Midbrain (tissue), 1 donor: ENCODE measurements at regions not wholly inside any gene's neighbourhood (a gene's known extent, or its start where the extent isn't known, plus 50 kb on each side); places are given as distances from the start of the nearest gene placed in this dataset.
"Not testable (repeated sequence)": the region's sequence is repeated elsewhere in the genome, so short reads cannot be mapped to it uniquely, and the experiment has no call there.

Experiments
- DNase-seq: peaks from one replicate; lab custom pipeline; 2025; lab: John Stamatoyannopoulos, UW

DNA sequence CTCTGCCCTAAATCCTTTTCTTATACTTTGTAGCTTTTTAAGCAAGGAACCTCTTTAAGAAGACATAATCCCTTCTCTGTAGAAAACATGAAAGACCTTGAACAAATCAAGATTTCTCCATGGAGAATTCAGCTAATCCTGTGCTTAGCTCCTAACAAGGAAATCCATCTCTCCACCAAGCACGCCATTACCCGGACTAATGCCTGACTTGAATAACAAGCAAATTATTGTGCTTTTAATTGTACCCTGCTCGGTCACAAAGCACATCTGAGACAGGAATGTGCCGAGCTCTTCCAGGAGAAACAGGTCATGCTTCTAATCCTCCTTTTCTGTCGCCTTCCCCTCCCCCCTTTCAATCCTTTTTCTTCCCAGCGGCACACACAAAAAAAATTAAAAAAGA is 141.3 kb downstream of the PSAT1 start:
- peak; percentile 22 for DNase-seq

DNA sequence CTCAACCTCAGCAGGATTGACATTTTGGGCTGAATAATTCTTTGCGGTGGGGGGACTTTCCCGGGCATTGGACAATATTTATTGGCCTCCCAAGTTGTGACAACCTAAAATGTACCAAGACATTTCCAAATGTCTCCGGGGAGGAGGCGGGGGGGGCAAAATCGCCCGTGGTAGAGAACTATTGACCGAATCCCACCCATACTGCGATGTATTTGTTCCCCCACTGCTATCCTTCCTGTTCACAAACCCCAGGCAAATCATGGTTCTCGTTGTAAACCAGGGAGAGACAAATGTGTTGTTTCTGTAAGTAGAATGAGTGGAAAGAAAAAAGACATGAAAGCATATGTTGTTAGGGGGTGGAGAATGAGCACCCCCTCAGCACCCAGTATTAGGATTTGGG is 141.9 kb downstream of the PSAT1 start:
- no peak for DNase-seq

DNA sequence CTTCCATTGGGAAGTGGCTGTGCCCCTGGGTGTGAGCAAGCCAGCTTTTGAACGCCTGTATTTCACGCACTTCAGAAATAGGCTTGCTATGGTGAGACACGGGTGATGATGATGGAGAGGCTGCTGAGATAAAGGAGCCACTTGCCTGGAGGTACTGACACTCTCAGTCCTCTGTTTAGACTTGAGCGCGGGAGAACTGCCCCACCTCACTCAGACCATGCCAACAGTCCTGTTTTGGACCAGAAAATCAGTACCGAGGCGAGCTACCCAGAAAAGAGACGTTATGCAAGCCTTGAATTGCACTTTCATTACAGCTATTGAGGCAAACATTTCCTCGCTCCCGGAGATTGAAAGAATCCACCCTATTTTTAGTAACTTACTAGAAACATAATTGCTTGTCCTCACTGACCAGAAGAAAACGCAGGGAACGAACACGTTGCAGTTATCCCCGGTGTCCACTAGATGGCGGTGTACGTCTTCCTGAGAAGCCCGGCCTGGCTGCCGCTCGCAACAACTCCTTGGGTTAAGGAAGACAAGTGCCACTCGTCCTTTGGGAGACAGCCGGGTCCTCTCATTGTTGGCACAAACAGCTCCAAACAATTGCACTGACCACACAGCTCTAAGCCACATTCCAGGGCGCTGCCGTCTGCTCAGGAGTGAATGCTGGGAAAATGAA is 142.4 kb downstream of the PSAT1 start:
- DNase-seq = peak; percentile 93

DNA sequence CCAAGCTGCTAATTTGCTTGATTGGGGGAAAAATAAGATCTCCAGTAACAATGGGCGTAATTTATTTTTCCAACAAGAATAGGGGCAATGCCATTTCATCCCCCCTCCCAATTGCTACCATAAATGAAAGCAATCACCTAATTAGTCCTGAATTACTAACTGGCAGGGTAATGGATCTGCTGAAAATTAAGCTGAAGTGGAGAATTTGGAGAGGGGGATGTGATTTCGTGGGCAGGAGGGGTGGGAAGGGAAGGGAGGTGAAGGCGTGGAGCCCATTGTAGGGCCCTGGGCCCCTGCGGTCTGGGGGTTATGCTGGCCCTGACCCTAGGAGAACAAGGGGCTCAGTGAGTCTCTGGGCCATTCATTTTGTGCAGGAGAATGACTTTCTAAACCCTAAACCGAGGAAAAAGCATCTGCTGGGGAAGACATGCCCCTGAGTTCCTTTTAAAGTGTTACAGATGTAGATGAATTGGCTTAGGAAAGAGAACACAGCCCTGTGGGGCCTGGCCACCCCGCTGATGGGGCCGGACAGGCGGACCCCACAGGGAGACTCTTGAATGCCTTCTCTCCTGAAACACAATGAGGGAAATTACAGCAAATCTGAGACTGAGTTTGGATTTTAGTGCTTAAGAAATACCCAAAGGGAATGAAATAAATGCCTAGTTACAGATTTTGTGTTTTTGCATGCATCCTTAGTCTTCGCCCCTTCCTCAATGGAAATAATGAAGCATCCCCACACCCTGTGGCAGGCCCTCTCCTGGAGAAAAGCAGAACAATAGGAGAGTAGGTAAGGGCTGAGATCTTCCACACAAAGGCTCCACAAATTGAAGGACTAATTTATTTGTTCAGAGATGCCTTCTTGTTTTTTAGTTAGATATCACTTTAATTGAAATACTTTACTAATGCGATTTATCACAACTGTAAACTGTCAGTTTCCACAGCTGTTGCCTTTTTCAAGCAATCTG is 143.2 kb downstream of the PSAT1 start:
- DNase-seq = no peak

DNA sequence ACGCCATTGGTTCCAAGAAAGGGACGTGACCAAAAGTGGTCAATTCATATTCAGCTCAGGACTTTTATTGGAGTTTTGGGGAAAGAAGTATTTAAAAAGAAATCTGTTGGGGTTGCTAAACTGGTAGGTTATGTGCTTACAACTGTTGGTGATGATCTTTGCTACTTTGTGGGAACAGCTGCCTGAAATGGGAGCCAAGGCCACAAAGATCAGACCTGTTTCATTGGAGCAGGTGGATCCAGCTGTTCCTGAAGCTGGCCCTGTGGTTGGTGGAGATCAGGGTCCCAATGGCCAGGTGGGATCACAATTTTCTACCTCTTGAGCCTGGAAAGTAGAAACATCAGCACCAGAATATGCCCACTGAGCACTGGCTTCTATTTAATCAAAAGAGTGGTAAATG is 144.5 kb downstream of the PSAT1 start:
- DNase-seq = no peak

DNA sequence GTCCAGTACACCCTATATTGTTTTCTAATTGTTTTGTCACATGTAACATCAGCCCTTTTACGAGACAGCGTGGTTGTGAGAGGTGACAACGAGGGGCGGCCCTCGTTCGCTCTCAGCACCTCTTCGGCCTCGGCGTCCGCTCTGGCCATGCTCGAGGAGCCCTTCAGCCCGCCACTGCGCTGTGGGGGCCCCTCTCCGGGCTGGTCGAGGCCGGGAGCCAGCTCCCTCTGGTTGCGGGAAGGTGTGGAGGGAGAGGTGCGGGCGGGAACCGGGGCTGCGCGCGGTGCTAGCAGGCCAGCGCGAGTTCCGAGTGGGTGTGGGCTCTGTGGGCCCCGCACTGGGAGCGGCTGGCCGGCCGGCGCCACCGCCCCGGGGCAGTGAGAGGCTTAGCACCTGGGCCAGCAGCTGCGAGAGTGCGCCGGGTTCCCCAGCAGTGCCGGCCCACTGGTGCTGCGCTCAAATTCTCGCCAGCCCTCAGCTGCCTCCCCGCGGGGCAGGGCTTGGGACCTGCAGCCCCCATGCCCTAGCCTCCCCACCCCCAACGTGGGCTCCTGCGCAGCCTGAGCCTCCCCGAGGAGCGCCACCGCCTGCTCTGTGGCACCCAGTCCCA is 145.0 kb downstream of the PSAT1 start:
- DNase-seq = no peak

DNA sequence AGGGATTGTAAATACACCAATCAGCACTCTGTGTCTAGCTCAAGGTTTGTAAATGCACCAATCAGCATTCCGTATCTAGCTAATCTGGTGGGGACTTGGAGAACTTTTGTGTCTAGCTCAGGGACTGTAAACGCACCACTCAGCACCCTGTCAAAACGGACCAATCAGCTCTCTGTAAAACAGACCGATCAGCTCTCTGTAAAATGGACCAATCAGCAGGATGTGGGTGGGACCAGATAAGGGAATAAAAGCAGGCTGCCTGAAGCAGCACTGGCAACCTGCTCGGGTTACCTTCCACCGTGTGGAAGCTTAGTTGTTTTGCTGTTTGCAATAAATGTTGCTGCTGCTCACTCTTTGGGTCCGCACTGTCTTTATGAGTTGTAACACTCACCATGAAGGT is 145.7 kb downstream of the PSAT1 start:
- not testable (repeated sequence) for DNase-seq

DNA sequence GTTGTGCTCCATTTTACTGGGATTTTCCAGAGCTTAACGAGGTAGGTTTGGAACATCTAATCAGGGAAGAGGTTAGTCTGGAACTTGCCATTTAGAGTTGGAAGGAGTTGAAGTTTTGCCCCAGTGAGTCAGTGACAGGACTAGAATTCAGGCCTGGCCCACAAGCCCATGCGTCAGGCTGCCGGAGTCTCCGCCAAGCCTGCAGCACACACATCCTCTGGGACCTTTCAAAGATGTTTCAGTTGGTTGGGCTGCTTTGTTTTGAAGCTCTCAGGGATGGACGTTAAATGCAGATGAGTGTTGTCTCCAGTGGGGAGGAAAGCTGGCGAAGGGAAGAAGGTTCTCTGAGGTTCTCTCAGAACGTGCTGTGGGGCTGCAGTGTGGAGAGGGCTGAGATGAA is 147.0 kb downstream of the PSAT1 start:
- DNase-seq = no peak

DNA sequence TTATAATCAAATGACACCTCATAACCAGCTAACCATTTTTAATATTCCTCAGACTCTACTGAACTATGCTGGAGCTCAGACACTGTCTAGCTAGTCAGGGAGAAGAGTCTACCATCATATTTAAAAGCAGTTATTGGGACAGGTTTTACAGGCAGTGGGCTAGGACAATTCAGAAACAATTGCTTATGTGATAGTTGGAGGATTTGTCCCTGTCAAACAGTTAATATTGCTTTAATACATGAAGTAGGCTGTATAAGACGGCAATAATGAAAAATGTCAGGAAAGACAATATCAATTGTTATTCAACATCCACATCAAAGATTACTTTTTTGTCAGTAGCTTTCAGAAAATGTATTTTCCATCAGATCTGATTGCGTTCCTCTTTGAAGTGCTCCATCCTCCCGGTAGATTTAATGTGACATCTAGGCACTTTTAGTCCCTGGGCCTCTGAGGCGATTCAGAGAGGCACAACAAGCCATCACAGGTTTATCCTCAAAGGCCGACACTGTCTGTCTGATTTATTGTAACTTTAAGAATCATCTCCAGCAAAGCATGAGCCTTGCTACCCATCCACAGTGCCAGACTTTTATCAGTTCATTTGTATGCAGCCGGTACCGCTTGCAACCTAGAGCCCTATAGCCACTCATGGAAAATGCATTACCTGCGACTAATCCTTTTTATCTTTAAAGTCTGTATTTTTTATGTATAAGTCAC is 152.2 kb downstream of the PSAT1 start:
- DNase-seq = no peak

DNA sequence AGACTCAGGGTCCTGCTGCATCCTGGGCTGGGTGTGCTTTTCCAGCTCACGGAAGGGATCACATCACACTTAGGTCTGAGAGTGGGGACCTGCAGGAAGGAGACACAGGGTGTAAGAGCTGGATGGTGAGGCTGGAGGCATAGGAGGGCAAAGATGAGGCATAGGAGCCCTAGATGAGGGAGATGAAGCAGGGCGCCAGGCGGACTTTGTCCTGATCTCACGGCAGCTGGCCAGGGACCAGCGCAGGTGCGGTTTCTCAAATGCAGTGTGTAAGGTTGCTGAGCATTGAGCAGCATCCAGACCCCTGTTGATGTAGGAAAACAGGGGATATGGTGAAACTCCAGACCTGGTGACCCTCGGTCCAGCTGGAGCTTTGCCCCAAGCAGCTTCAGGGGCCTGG is 156.5 kb downstream of the PSAT1 start:
- no peak for DNase-seq

DNA sequence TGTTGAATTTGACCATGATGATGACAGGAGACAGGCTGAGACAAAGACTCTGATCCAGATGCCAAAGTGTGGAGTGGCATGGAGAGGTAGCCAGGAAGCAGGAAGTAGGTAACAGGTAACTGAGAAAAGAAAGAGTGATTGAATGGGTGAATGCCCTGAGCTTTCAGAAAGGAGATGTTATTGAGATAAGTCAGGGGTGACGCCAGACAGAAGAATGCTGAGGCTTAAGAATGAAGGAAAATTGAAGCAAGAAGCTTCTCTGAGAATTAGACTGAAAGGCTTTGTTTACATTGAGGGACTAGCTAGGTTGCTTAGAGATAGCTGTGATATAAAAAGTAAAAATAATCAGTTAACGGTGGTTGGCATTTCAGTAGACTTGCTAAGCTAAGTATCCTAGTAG is 165.7 kb downstream of the PSAT1 start:
- no peak for DNase-seq

DNA sequence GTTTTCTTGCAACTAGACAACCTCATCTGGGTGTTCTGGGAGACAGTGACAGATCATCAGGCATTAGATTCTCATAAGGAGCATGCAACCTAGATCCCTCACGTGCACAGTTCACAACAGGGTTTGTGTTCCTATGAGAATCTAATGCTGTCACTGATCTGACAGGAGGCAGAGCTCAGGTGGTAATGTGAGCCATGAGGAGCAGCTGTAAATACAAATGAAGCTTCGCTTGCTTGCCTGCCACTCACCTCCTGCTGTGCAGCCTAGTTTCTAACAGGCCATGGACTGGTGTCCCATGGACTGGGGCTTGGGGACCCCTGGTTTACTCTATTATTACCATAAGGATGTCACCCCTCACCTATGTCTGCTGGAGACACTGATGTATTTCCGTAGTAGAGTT is 166.8 kb downstream of the PSAT1 start:
- DNase-seq = no peak

DNA sequence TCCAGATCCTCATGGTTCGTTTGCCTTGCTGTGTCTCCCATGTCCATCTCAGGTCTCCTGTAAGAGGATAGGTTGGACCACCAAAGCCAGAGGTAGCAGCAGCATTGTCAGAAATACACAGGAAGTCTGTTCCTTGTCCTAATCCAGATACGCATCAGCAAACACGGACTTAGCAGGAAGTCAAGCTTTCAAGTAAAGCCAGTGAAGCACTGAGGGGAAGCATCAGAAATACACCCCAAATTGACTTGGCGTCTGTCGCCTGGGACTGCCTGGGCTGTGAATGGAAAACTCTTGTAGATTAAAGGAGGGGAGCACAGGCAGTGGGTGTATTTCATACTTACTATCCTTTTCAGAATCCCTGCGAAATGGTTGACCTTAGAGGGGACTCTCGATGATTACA is 171.3 kb downstream of the PSAT1 start:
- no peak for DNase-seq

DNA sequence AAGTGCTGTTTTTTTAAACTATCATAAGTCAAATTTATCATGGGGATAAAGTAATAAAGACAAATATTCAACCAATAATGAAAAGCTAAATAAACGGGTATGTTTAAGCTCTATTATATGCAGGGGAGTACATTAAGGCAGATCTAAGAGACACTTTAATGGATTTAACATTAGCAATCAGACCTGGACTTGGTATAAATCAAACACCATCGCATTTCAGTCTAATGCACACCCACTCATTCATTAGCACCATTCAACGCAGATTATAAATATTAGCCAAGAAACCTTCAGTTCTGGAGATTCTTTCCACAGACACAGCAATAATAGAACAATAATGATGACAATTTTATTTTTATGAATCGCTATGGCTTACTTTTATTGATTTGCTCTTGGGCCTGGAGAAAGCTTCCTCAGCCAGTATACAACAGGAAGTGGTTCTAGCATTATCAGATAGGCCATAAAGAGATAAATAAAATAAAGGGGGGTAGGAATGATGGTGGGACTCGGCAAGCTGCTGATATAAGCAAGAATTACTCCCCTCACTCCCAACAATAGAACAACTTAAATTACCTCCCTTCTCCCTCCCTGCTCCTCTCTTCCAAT is 172.2 kb downstream of the PSAT1 start:
- DNase-seq = no peak

DNA sequence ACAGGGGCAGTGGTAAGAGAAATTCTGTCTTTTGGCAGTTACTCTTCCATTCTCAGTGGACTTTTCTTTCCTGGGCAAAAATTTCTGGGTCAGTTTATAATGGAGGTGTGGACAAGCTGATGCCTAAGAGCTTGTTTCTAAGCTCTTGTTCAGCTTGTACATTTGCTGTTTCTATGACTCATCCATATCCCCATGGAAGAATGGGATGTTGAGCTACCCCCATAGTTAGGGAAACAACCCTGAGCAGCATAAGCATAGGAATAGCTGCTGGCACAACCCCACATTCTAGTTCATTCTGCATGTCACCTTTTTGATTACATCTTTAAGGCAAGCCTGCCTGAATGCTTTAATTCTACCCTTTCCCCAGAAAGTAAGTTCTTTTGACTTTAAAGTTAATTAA is 173.3 kb downstream of the PSAT1 start:
- no peak for DNase-seq

DNA sequence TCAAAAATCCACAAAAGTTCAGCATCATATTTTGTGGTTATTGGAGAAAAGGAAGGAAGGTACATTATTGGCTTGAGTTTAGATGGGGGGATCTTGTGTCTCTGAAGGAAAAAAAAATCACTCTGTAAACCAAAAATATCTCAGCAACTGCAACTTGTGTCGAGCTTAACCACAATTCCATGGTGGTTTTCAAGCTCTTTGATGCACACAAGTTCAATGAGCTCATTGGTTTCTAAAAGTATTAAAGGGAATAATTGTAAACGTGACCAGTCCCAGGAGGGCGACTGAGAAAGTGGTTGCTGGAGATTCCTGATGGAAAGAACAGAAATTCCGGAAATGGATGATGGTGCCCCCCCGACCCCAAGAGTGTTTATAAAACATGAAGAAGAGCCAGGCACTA is 173.8 kb downstream of the PSAT1 start:
- no peak for DNase-seq

DNA sequence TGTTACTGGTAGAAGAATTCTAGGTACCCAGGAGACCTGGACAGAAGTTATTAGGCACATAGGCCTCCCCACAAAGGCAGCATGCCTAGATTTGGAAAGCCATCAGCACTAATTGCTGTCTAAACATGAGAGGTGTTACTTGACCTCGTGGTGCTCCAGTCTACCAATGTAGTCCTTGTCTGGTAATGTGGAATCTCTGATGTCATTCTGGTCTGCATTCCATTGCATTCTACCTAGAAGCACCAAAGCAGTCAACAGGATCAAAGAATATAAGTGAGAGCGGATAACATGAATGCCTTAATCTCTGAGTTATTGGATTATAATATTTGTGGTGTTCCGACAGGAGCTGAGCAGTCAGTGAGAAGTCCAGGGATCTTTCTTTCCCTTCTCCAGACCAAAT is 175.2 kb downstream of the PSAT1 start:
- DNase-seq = no peak

DNA sequence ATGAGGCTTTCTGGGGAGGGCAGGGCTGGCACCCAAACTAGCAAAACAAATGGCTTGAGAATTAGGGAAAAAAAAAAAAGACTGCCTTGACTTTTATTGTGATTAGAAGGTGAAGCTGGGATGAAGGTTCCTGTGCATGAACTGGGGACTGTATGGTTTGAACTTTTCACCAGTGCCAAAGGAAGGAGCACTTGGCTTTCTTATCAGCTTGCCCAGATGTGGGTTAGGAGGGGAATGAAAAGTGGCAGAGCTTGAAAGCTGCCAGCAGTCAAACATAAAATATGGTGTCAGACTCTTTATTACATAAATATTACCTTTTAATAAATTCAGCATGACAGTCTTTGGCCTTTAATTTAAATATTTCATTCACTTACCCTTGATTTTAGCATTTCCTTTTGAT is 182.5 kb downstream of the PSAT1 start:
- no peak for DNase-seq

DNA sequence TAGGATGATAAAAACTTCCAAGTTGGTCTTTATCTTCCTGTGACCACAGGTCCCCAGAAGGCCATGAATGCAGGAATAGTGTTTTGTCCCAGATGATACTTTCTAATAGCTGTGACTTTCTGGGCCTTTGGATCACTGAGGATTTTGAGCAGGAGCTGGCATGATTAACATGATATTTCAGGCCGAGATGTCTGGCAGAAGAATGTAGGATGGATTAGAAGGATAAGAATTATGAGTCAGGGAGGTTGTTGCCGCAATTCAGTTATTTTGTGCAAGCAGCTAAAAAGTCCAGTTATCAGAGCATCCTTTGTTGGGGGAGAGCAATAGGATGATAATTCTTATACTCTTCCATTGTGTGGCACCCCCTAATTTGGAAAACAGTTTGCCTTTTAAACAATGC is 189.7 kb downstream of the PSAT1 start:
- DNase-seq = no peak

DNA sequence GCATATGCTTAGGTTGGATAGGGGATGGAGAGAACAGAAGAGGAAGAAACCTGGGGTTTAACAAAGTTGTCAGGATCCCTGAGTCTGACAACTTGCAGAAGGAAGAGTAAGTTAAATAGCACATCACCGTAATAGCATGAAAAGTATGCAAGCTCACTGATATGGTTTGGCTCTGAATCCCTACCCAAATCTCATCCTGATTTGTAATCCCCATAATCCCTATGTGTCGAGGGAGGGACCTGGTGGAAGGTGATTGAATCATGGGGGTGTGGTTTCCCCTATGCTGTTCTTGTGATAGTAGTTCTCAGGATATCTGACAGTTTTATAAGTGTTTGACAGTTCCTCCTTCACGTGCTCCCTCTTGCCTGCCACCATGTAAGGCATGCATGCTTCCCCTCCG is 193.3 kb downstream of the PSAT1 start:
- DNase-seq = no peak

DNA sequence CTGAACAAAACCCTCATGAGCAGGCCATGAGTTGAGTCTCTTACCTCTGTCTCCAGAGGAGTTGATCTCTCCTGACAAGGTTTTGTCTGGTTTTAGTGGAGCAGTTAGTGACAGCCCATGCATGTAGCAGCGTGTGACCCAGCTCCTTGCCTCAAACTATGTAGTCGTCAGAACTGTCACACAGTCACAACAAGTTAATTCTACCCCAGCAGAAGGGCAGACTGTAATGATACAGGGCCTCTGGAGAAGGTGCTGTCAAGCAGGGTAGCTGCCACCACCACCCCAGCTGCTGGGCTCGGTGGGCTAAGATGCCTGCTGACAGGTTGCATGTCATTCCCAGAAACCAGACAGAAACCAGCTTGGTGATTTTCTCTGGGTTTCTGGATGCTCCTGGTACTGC is 194.5 kb downstream of the PSAT1 start:
- DNase-seq = no peak

DNA sequence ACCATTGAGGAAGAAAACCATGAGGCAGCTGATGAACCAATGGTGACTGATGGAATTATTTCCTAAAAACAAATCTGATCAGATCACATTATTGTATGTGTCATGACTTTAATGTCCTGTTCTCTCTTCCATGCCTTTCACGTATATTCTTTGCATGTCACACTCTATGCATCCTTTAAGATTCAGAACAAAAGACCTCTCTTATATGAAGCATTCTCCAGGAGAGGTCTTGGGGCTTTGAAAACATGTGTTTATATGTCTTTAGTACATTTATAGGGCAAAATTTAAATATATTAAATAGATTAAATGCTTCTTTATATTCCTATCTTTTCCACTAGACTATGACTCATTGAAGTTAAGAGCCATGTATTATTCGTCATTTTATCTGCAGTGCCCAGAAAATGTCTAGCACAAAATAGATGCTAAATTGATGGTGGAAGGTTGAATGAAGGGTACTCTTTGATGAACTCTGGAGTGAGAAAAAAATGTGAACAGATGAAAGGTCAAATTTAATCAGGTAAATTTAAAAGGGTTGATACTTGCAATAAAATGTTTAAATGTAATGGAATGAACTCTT is 196.3 kb downstream of the PSAT1 start:
- no peak for DNase-seq
